GM20000 (cell line): ENCODE measurements at regions not wholly inside any gene's neighbourhood (a gene's known extent, or its start where the extent isn't known, plus 50 kb on each side); places are given as distances from the start of the nearest gene placed in this dataset.

Source experiments
- DNase-seq: peaks from one replicate; pipeline ENCODE4 v3.0.0; 2012; ENCODE audit warnings: low spot score
- CTCF ChIP-seq: IDR thresholded peaks from 2 replicates; pipeline ENCODE4 v1.5.1; 2012; ENCODE audit warnings: mild to moderate bottlenecking, control low read depth; ENCODE audit errors: extremely low read depth, missing control alignments

GRCh38 chr14:71591929-71592328 is 340.3 kb upstream of the RGS6 start:
- no peak for TF ChIP-seq CTCF
- peak; percentile 10 for DNase-seq

DNA sequence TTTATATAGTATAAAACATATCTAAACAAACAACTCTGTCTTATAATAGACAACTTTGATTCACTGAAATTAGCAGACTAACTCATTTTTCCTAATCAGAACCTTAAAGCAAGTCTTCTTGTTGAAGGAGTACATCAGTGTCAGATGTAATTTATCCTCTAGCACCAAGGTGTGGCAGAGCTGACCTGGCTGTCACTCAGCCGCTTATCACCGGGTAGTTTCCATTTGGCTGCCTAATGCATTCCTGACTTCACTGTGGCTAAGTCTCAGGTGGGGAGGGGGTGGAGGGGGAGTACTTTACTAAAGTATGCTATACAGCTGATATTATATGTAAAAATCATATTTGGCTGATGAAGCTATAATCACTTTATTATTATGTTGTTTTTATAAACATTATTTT is 339.9 kb upstream of the RGS6 start:
- no peak for DNase-seq
- no peak for TF ChIP-seq CTCF

- TF ChIP-seq CTCF, result no peak
- DNase-seq, result no peak
These were observed 338.3 kb upstream of the RGS6 start for GRCh38 chr14:71593966-71594365.

DNA sequence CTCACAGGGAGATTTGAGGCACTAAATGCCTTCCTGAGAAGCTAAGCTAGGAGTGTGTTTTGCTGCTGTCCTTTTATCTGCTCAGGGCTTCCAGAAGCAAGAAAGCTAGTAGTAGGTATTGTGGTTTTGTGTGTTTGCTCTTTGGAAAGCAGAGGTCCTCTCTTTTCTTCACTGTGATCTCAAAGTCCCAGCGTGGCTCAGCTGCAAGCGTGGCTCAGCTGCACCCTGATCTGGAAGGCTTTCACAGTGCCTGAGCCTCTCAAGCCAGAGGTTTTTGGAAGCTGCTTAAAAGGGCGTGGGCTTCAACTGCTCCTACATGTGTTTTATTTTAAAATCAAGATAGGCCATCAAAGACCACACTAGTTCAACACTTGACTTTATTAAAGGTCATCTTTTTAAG is 337.4 kb upstream of the RGS6 start:
- TF ChIP-seq CTCF, result no peak
- no peak for DNase-seq

DNA sequence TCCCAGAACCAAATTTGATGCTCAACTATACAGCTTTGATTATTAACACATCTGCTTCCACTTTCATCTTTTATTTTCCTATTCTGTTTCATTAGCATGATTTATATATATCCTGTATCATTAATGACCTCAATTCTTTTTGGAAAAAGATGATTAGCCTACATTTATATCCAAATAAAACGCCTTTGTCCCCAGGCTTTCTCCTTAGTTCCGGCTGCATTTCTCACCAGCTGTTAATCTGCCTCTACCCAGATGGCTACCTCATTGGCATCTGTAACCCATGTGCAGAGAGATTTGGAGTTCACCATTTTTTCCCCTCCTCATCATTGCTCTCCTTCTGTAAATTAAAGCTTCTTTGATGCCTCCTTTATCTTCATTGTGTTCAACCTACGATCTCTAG is 336.8 kb upstream of the RGS6 start:
- TF ChIP-seq CTCF, result no peak
- DNase-seq, result no peak

GRCh38 chr14:71597287-71597920 is 334.8 kb upstream of the RGS6 start:
- TF ChIP-seq CTCF, result no peak
- DNase-seq, result no peak

- no peak for TF ChIP-seq CTCF
- peak; percentile 39 for DNase-seq
These were observed 334.1 kb upstream of the RGS6 start for GRCh38 chr14:71597955-71598660.
